CD4-positive, alpha-beta T cell treated with Interleukin-17A for 1 hour (primary cell): ENCODE measurements at regions not wholly inside any gene's neighbourhood (a gene's known extent, or its start where the extent isn't known, plus 50 kb on each side); places are given as distances from the start of the nearest gene placed in this dataset.
A peak's percentile ranks its signal among the peaks of the same experiment; 100 is the strongest.
"Not testable (repeated sequence)": the region's sequence is repeated elsewhere in the genome, so short reads cannot be mapped to it uniquely, and the experiment has no call there.

ENCODE experiments used
- DNase-seq: peaks from one replicate; pipeline ENCODE4 v3.0.0-alpha.2; 2020

GRCh38 chr12:39699079-39699478 lies 79.5 kb upstream of the ABCD2 start:
- not testable (repeated sequence) for DNase-seq

- DNase-seq = no peak
These were observed 77.5 kb upstream of the ABCD2 start for GRCh38 chr12:39697108-39697507.

- DNase-seq = peak; percentile 49
These were observed 72.8 kb upstream of the ABCD2 start for GRCh38 chr12:39692258-39692853.

GRCh38 chr12:39685854-39686657 lies 66.5 kb upstream of the ABCD2 start:
- peak; percentile 28 for DNase-seq

- peak; percentile 71 for DNase-seq
These were observed 63.3 kb upstream of the ABCD2 start for GRCh38 chr12:39682689-39683477.

- no peak for DNase-seq
These were observed 55.7 kb upstream of the ABCD2 start for GRCh38 chr12:39675263-39675662.

- DNase-seq = no peak
These were observed 53.4 kb upstream of the ABCD2 start for GRCh38 chr12:39672976-39673375.

GRCh38 chr12:39671898-39672875 lies 52.6 kb upstream of the ABCD2 start:
- no peak for DNase-seq

- peak; percentile 53 for DNase-seq
These were observed 49.9 kb upstream of the ABCD2 start for GRCh38 chr12:39669539-39669938.
